BJ (cell line): ENCODE measurements at regions not wholly inside any gene's neighbourhood (a gene's known extent, or its start where the extent isn't known, plus 50 kb on each side); places are given as distances from the start of the nearest gene placed in this dataset.

ENCODE experiments used
- CTCF ChIA-PET: fragments of 350-600 bp; formaldehyde crosslinking; extraction: SDS; loops from one replicate; lab custom pipeline; 2021; ENCODE audit warnings: antibody characterized with exemption, inconsistent platforms; lab: Yijun Ruan, JAX
- POLR2A ChIA-PET: fragments of 300-600 bp; sonication (Branson Sonifier 250); formaldehyde crosslinking; extraction: SDS; loops from one replicate; lab custom pipeline; 2021; ENCODE audit warnings: antibody characterized with exemption; lab: Charles Lee
- DNase-seq: peaks from one replicate; pipeline ENCODE4 v3.0.0-alpha.2; 2011; ENCODE audit warnings: low read depth
- H3K27me3 ChIP-seq: 2 replicates; pipeline ENCODE4 v1.6.0; 2011; ENCODE audit warnings: low read length; ENCODE audit not compliant: control insufficient read depth, insufficient read depth
- H3K36me3 ChIP-seq: 2 replicates; pipeline ENCODE4 v1.5.1; 2011; ENCODE audit warnings: low read length; ENCODE audit not compliant: control insufficient read depth, insufficient read depth
- H3K4me3 ChIP-seq: 2 replicates; pipeline ENCODE4 v1.5.1; 2011; ENCODE audit warnings: low read depth, mild to moderate bottlenecking, control low read depth, low read length
- CTCF ChIP-seq: IDR thresholded peaks from 2 replicates; pipeline ENCODE4 v1.5.1; 2011; ENCODE audit warnings: low read depth, mild to moderate bottlenecking, control low read depth, inconsistent platforms, low read length, moderate library complexity; ENCODE audit not compliant: insufficient read depth

GRCh38 chr12:91662021-91662420, 479.4 kb upstream of the DCN start:
- no peaks in the 10 kb centered on the region for H3K36me3 ChIP-seq
- no peak for TF ChIP-seq CTCF
- ChIA-PET CTCF (no interaction called here), POLR2A (no interaction called here)
- no peaks in the 10 kb centered on the region for H3K27me3 ChIP-seq
- H3K4me3 ChIP-seq, result no peak overlapping the region
- no peak for DNase-seq

DNA sequence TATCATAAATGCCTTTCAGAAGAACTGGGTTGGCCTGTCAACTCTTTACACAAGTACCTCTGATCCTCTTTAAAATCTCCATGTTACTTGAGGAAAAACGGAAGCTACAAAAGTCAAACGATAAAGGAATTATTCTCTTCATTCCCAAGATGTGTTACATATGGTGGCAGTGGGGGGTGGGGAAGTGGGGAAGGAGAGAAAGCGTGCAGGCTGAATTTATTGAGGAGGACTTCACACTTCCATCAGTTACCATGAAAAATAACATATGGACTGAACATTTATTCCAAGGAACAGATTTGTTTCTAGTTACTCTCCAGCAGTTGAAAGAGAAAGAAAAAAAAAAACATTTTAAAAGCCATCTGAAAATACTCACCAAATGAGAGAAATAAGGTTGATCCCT, 474.4 kb upstream of the DCN start:
- Histone ChIP-seq H3K27me3 (no peaks in the 10 kb centered on the region), H3K4me3 (no peak overlapping the region), H3K36me3 (no peaks in the 10 kb centered on the region)
- ChIA-PET CTCF (no interaction called here), POLR2A (no interaction called here)
- DNase-seq, result no peak
- no peak for TF ChIP-seq CTCF

- CTCF ChIA-PET, result interaction anchor here (1.2 kb wide), 1 partner anchor 12 kb away, joined by 3 read pairs; no protein-coding TSS in a partner anchor
- no peak for DNase-seq
- no peak for TF ChIP-seq CTCF
- POLR2A ChIA-PET, result no interaction called here
- no peak overlapping the region for H3K4me3 ChIP-seq
- no peaks in the 10 kb centered on the region for H3K27me3 ChIP-seq
- no peaks in the 10 kb centered on the region for H3K36me3 ChIP-seq
Measured at GRCh38 chr12:91655966-91656365, 473.3 kb upstream of the DCN start.

DNA sequence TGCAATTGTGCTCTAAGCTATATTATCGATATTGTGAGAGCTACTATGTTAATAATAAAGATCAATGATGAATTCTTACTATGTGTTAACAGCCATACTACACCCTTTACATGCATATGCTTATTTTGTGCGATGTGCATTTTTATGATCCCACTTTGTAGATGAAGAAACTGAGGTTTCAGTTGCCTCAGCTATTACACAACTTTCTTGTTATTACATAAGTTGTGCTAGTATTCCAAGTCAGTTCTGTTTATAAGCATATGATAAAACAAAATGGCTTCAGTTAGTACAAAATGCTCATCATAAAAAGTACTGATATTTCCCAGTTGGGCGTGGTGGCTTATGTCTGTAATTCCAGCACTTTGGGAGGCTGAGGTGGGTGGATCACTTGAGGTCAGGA, 471.5 kb upstream of the DCN start:
- no peaks in the 10 kb centered on the region for H3K27me3 ChIP-seq
- H3K4me3 ChIP-seq, result no peak overlapping the region
- no peaks in the 10 kb centered on the region for H3K36me3 ChIP-seq
- POLR2A ChIA-PET, result no interaction called here
- CTCF ChIA-PET, result no interaction called here
- TF ChIP-seq CTCF, result no peak
- no peak for DNase-seq

- DNase-seq, result no peak
- POLR2A ChIA-PET, result interaction anchor here (0.8 kb wide), 1 partner anchor 80 kb away, joined by 6 read pairs; no protein-coding TSS in a partner anchor
- no peak for TF ChIP-seq CTCF
Measured at GRCh38 chr12:91651728-91652127, 469.1 kb upstream of the DCN start.

More at GRCh38 chr12:91651728-91652127, 469.1 kb upstream of the DCN start:
- Histone ChIP-seq H3K4me3 (no peak overlapping the region), H3K36me3 (no peaks in the 10 kb centered on the region), H3K27me3 (no peaks in the 10 kb centered on the region)
- CTCF ChIA-PET, result no interaction called here
